Activated naive CD4-positive, alpha-beta T cell treated with anti-CD3 and anti-CD28 coated beads, Interleukin-2, amount 50 U/mL, for 24 hours (primary cell): ENCODE measurements at regions not wholly inside any gene's neighbourhood (a gene's known extent, or its start where the extent isn't known, plus 50 kb on each side); places are given as distances from the start of the nearest gene placed in this dataset.
"Not testable (repeated sequence)": the region's sequence is repeated elsewhere in the genome, so short reads cannot be mapped to it uniquely, and the experiment has no call there.

Source experiments
- H3K27ac Mint-ChIP-seq: one replicate; pipeline ENCODE4 v1.8.0; 2021; ENCODE audit warnings: mild to moderate bottlenecking, mixed read lengths
- H3K27me3 Mint-ChIP-seq: one replicate; pipeline ENCODE4 v1.8.0; 2021; ENCODE audit warnings: mixed read lengths
- H3K36me3 Mint-ChIP-seq: one replicate; pipeline ENCODE4 v1.8.0; 2021; ENCODE audit warnings: mixed read lengths
- H3K4me1 Mint-ChIP-seq: one replicate; pipeline ENCODE4 v1.8.0; 2021; ENCODE audit warnings: mixed read lengths
- H3K4me3 Mint-ChIP-seq: one replicate; pipeline ENCODE4 v1.8.0; 2021; ENCODE audit warnings: mild to moderate bottlenecking, mixed read lengths
- H3K9me3 Mint-ChIP-seq: one replicate; pipeline ENCODE4 v1.8.0; 2021; ENCODE audit warnings: mixed read lengths

DNA sequence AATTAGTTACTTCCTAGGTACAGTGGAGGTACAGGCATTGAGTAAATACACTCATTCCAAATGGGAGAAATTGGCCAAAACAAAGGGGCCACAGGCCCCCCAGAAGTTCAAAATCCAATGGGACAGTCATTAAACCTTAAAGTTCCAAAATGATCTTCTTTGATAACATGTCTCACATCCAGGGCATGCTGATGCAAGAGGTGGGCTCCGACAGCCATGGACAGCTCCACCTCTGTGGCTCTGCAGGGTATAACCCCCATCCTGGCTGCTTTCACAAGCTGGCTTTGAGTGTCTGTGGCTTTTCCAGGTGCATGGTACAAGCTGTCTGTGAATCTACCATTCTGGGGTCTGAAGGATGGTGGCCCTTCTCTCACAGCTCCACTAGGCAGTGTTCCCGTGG, 488.7 kb downstream of the DCDC2C start:
- peaks cover 11% of the 10 kb centered on the region for H3K9me3 Mint-ChIP-seq
- H3K36me3 Mint-ChIP-seq: no peaks in the 10 kb centered on the region
- no peaks in the 10 kb centered on the region for H3K4me1 Mint-ChIP-seq
- no peak overlapping the region for H3K27ac Mint-ChIP-seq
- H3K4me3 Mint-ChIP-seq: no peak overlapping the region
- H3K27me3 Mint-ChIP-seq: no peaks in the 10 kb centered on the region

DNA sequence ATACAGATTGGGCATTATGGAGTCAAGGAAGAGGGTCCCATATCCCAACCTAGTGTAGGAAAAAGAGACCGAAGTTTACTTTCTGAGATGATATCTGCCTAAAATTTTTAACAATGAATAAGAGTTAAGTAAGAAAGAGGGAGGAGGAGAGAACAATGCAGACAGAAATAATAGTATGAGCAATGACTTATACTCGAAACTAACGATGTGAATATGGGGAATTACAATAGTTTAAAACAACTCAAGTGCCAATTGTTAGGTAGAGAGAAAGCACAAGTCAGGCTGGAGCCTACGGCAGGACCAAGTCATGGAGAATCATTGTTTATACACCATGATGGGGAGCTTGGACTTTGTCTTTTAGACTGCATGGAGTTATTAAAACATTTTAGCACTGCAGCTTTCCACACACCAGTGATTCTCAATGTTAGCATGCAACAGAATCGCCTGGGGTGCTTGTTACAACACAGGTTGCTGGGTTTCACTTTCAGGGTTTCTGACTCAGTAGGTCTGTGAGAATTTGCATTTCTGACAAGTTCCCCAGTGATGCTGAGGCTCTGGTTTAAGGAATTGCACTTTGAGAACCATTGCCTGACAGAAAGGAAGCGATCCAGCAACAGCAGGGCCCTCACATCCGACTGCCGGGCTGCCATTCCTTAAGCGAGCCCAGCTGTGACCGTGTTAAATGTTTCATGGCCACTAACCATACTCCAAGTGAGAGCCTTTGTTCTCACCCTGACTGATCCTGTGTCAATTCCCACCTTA, 511.2 kb downstream of the DCDC2C start:
- H3K9me3 Mint-ChIP-seq: peaks cover 4% of the 10 kb centered on the region
- no peaks in the 10 kb centered on the region for H3K27me3 Mint-ChIP-seq
- no peaks in the 10 kb centered on the region for H3K36me3 Mint-ChIP-seq
- H3K4me3 Mint-ChIP-seq: no peak overlapping the region
- H3K4me1 Mint-ChIP-seq: no peaks in the 10 kb centered on the region
- no peak overlapping the region for H3K27ac Mint-ChIP-seq

DNA sequence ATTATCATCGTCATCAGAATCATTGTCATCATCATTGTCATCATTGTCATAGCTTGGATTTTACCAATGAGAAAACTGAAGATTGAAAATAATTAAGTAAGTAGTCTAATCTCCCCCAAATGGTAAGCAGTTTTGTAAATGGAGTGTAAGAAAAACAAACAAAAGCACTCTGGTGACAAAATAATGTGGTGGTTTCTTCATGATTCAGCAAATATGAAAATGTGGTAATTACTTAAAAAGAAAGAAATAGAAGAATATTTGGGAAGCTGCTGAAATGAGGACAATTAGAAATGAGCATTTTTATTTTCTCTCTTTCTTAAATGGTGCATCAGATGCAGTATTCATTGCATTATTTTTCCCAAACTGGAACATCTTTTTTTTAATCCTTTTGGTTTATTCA, 514.4 kb downstream of the DCDC2C start:
- H3K27ac Mint-ChIP-seq: no peak overlapping the region
- H3K27me3 Mint-ChIP-seq: no peaks in the 10 kb centered on the region
- no peaks in the 10 kb centered on the region for H3K36me3 Mint-ChIP-seq
- peaks cover 4% of the 10 kb centered on the region for H3K9me3 Mint-ChIP-seq
- H3K4me1 Mint-ChIP-seq: no peaks in the 10 kb centered on the region
- no peak overlapping the region for H3K4me3 Mint-ChIP-seq

DNA sequence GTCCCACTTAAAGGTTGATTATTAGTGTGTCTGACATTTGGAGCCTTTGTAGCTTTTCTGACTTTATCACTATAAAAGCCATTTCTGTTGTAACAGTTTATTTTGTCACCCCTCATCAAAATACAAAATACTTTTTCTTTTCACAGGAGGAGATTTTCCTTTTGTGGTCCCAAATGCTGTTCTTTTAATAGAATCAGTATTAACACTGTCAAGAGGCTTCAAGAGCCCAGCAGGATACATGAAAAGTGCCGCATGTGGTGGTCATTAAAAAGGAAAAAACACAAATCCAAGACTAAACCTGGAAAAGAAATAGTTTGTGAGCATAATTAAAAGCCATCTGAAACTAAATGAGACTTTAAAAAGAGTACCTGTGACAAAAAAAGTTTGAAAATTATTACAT, 515.7 kb downstream of the DCDC2C start:
- H3K36me3 Mint-ChIP-seq: no peaks in the 10 kb centered on the region
- no peaks in the 10 kb centered on the region for H3K4me1 Mint-ChIP-seq
- peaks cover 3% of the 10 kb centered on the region for H3K9me3 Mint-ChIP-seq
- H3K4me3 Mint-ChIP-seq: no peak overlapping the region
- H3K27ac Mint-ChIP-seq: no peak overlapping the region
- H3K27me3 Mint-ChIP-seq: no peaks in the 10 kb centered on the region

DNA sequence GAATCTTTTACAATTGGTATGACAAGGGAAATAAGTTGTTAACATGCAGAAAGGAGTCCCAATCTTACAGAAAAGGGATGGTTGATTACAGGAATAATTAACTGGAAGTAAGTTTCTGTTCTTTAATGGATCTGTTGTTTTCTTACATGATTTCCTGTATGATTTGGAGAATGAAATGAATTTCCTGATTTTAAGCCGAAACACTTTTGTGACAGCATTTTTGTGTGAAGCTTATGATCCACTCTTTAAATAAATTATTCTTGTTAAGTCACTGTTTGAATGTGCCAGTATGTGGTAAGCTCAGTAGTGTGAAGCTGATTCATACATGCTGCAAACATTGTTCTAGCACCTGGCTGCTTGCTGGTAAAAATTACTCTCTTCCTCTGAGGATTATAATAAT, 516.2 kb downstream of the DCDC2C start:
- Mint-ChIP-seq H3K27ac (no peak overlapping the region), H3K27me3 (no peaks in the 10 kb centered on the region), H3K4me1 (no peaks in the 10 kb centered on the region), H3K9me3 (no peaks in the 10 kb centered on the region), H3K4me3 (no peak overlapping the region), H3K36me3 (no peaks in the 10 kb centered on the region)

DNA sequence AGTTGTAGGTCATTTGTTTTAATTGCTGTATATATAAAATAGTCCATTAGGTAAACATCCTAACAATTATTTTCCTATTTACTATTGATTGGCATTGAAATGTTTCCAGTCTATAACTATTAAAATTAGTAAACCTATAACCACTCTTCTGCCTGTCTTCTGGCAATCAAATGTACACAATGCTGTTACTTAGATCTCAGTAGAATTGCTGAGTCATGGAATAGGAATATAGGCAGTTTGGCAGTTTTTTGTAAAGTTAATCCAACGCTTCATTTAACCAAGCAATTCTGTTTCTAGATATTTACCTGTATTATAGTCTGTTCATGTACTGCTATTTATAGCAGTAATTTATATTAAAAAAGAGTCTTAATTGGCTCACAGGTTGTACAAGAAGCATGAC, 518.1 kb downstream of the DCDC2C start:
- Mint-ChIP-seq H3K36me3 (no peaks in the 10 kb centered on the region), H3K9me3 (no peaks in the 10 kb centered on the region), H3K27ac (no peak overlapping the region), H3K27me3 (no peaks in the 10 kb centered on the region), H3K4me1 (no peaks in the 10 kb centered on the region), H3K4me3 (no peak overlapping the region)

DNA sequence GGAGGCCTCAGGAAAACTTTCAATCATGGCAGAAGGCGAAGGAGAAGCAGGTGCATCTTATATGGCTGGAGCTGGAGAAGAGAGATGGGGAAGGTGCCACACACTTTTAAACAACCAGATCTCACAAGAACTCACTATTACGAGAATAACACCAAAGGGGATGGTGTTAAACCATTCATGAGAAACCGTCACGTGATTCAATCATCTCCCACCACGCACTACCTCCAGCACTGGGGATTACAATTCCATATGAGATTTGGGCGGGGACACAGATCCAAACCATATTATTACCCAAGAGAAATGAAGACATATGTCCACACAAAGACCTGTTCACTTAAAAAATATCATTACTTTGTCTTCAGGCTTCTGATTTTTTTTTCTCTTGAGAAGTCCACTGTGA, 518.5 kb downstream of the DCDC2C start:
- no peaks in the 10 kb centered on the region for H3K4me1 Mint-ChIP-seq
- H3K27me3 Mint-ChIP-seq: no peaks in the 10 kb centered on the region
- H3K36me3 Mint-ChIP-seq: no peaks in the 10 kb centered on the region
- no peak overlapping the region for H3K4me3 Mint-ChIP-seq
- no peak overlapping the region for H3K27ac Mint-ChIP-seq
- no peaks in the 10 kb centered on the region for H3K9me3 Mint-ChIP-seq

DNA sequence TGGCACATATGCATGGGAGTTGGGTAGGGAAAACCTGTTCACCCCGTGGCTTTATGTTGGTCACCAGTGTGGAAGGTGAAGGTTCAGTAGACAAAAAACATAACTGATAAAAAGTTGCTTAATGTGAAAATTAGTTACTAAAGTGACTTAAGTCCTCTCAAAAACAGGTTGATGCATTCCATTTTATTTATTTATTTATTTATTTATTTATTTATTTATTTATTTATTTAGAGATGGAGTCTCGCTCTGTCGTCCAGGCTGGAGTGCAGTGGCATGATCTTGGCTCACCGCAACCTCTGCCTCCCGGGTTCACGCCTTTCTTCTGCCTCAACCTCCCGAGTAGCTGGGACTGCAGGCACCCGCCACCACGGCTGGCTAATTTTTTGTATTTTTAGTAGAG, 541.0 kb downstream of the DCDC2C start:
- H3K9me3 Mint-ChIP-seq: not testable (repeated sequence)

DNA sequence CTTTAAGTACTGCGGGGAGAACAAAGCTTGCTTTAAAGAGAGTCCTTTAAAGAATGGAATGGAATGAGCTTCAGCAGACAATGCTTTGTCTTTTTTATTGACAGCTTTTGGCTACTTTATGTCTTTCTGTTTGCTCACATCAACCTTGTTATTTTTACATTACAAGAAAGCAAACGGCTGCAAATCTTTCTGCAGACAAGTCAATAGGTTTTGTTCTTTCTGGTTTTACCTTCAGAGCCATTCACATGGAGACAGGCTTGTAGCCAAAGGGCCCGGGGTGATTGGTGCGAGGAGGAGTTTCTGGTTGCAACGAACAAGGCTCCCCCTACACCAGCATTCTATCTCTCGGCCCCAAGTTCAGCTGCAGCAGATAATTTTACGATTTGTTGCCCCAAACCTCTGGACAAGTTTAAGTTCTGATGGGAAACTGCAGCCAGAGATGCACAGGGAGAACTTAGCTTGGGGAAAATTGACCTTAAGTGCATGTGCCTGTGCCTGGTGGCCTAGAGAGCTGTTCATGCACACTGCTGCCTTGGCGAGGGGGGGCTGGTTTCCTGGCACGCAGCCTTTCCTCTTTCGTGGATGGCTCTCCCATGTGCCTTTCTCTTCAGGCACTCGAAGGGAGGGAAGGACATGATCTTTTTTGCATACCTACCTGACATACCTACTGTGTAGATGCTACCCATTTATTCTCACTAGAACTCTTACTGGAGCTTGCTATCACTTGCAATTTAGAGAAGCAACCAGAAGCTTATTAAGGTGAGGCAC, 543.2 kb downstream of the DCDC2C start:
- Mint-ChIP-seq H3K36me3 (no peaks in the 10 kb centered on the region), H3K4me3 (no peak overlapping the region), H3K4me1 (no peaks in the 10 kb centered on the region), H3K27ac (no peak overlapping the region), H3K9me3 (peaks cover 8% of the 10 kb centered on the region), H3K27me3 (no peaks in the 10 kb centered on the region)

More for the DNA sequence above, 541.0 kb downstream of the DCDC2C start:
- H3K27ac Mint-ChIP-seq, H3K36me3 Mint-ChIP-seq, H3K4me1 Mint-ChIP-seq, H3K4me3 Mint-ChIP-seq, H3K27me3 Mint-ChIP-seq: not testable (repeated sequence)

DNA sequence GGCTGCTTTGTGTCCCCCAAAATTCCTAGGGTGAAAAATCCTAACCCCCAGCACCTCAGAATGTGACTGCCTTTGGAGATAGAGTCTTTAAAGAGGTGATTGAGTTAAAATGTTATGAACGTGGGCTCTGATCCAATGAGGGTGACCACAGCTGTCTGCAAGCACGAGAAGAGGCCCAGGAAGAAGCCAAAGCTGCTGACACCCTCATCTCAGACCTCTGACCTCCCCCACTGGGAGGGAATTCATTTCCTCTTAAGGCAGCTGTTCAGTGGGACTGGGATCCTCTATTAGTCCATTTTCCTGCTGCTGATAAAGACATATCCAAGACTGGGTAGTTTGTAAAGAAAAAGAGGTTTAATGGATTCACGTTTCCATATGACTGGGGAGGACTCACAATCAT, 544.4 kb downstream of the DCDC2C start:
- Mint-ChIP-seq H3K36me3 (no peaks in the 10 kb centered on the region), H3K4me1 (no peaks in the 10 kb centered on the region), H3K27ac (no peak overlapping the region), H3K9me3 (peaks cover 8% of the 10 kb centered on the region), H3K4me3 (no peak overlapping the region), H3K27me3 (no peaks in the 10 kb centered on the region)

DNA sequence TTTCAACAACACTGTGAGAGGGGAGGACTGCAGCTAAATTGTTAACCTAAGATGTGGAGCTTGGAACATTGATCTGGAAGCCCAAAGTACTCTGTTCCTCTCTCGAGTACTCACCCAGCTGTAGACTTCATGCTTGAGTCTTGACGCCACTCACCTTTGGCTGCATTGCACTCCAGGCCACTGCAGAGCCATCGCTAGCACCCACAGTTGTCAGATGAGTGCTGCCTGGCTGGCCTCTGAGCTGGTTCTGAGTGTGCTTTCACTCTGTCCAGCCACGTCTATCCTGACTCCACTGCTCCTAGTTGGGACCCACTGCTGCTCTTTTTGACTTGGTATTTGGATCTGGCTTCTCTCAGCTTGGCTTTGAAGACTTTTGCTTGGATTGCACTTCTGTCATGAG, 552.1 kb downstream of the DCDC2C start:
- Mint-ChIP-seq H3K9me3 (no peaks in the 10 kb centered on the region), H3K27ac (no peak overlapping the region), H3K36me3 (no peaks in the 10 kb centered on the region), H3K27me3 (no peaks in the 10 kb centered on the region), H3K4me1 (no peaks in the 10 kb centered on the region), H3K4me3 (no peak overlapping the region)

DNA sequence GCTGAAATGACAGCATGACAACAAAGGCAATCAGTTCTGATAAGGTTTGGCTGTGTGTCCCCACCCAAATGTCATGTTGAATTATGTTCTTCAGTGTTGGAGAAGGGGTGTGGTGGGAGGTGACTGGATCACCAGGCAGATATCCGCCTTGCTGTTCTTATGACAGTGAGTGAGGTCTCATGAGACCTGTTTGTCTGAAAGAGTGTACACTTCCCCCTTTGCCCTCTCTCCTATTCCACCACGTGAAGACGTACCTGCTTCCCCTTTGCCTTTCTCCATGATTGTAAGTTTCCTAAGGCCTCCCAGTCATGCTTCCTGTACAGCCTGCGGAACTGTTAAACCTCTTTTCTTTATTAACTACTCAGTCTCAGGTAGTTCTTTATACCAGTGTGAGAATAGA, 553.0 kb downstream of the DCDC2C start:
- H3K36me3 Mint-ChIP-seq: no peaks in the 10 kb centered on the region
- H3K4me1 Mint-ChIP-seq: no peaks in the 10 kb centered on the region
- H3K4me3 Mint-ChIP-seq: no peak overlapping the region
- no peak overlapping the region for H3K27ac Mint-ChIP-seq
- H3K27me3 Mint-ChIP-seq: no peaks in the 10 kb centered on the region
- no peaks in the 10 kb centered on the region for H3K9me3 Mint-ChIP-seq

DNA sequence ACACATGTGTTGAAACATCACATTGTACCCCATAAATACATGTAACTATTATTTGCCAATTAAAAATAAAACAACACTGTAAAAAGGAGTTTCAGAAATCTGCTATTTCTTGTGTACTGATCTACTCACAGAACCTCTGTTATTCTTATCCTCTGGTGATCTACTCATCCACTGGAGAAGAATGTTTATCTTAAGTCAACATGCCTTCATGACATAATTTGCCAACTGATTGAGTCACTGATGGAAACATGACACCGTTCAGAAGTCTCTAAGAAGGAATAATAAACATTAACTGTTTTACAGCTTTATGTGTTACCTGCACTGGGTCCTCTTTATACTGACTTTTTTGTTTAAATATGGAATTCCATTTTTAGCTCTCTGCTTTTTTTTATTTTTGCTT, 555.2 kb downstream of the DCDC2C start:
- no peaks in the 10 kb centered on the region for H3K36me3 Mint-ChIP-seq
- H3K9me3 Mint-ChIP-seq: no peaks in the 10 kb centered on the region
- H3K27ac Mint-ChIP-seq: no peak overlapping the region
- H3K4me3 Mint-ChIP-seq: no peak overlapping the region
- no peaks in the 10 kb centered on the region for H3K27me3 Mint-ChIP-seq
- no peaks in the 10 kb centered on the region for H3K4me1 Mint-ChIP-seq

DNA sequence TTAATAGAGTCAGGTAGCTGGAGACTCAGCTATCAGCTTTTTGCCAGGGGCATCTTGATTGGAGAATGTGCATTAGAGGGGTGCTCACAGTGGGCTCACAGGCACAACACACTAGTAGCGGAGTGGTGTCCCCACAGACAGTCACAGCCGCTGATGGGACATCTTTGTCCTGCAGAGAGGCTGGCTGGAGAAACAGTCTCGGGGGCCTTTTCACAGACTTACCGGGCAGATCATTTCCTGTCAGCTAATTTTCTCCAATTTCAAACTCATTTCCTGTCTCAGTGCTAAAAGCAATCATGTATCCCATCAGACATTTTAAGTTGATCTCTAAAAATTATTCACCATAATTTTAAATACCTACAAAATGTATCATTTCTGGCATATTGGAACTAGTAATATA, 562.6 kb downstream of the DCDC2C start:
- no peaks in the 10 kb centered on the region for H3K4me1 Mint-ChIP-seq
- no peak overlapping the region for H3K27ac Mint-ChIP-seq
- H3K36me3 Mint-ChIP-seq: no peaks in the 10 kb centered on the region
- H3K4me3 Mint-ChIP-seq: no peak overlapping the region
- H3K27me3 Mint-ChIP-seq: peaks cover 2% of the 10 kb centered on the region
- no peaks in the 10 kb centered on the region for H3K9me3 Mint-ChIP-seq

DNA sequence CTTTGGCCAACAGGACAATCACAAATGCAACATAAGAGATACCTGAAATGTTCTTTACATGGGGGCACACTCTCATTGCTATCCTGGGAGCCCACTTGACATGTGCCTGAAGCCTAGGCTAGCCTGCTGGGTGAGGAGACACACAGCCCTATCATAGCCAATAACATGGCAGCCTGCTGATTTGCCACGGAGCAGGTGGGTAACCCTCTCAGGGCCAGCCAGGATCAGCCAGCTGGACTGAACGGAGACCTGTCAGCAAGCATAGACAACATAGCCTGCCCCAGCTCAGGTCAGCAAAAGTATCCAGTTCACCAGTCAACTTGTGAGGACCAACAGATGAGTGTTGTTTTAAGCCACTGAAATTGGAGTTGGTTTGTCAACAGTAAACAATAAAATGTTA, 566.5 kb downstream of the DCDC2C start:
- Mint-ChIP-seq H3K27me3 (no peaks in the 10 kb centered on the region), H3K27ac (no peak overlapping the region), H3K4me3 (no peak overlapping the region), H3K36me3 (no peaks in the 10 kb centered on the region), H3K9me3 (no peaks in the 10 kb centered on the region), H3K4me1 (no peaks in the 10 kb centered on the region)

DNA sequence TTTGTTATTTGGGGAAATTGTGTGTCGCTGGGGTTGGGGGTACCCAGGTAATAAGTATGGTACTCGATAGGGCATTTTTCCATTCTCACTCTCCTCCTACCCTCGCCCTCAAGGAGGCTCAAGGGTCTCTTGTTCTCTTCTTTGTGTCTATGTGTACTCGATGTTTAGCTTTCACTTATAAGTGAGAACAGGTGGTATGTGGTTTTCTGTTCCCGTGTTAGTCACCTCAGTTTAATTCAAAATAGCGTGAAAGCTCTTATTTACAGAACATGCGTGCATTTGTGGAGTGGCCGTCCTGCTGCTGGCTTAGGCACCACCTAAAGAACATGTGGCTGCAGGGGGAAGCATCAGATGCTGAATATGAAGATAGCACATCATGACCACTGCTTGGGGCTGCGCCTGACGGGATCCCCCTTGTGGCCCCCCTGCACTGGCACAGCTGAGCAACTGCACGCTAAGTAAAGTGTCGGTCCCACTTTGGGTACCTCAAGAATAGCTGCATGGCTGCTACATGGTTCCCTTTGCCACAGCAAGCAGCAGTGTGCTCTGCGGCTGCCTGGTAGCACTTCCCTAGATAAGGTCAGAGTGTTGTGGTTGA, 569.0 kb downstream of the DCDC2C start:
- no peaks in the 10 kb centered on the region for H3K4me1 Mint-ChIP-seq
- no peaks in the 10 kb centered on the region for H3K27me3 Mint-ChIP-seq
- H3K36me3 Mint-ChIP-seq: no peaks in the 10 kb centered on the region
- H3K4me3 Mint-ChIP-seq: no peak overlapping the region
- H3K27ac Mint-ChIP-seq: no peak overlapping the region
- peaks cover 4% of the 10 kb centered on the region for H3K9me3 Mint-ChIP-seq
